Breast epithelium (tissue), 4 donors: ENCODE measurements at regions not wholly inside any gene's neighbourhood (a gene's known extent, or its start where the extent isn't known, plus 50 kb on each side); places are given as distances from the start of the nearest gene placed in this dataset.
A peak's percentile ranks its signal among the peaks of the same experiment; 100 is the strongest.

ENCODE experiments used
- DNase-seq, 2 donors: peaks; one replicate each; pipeline ENCODE4 v3.0.0-alpha.2; 2019; ENCODE audit warnings: low spot score in 2 of 2
- H3K27ac ChIP-seq, 2 donors: fragments of 200-600 bp; sonication (generic) in 1 of 2; one replicate each; pipeline ENCODE4 v1.5.1; 2016 to 2019; ENCODE audit warnings: mild to moderate bottlenecking in 1 of 2
- H3K27me3 ChIP-seq, 2 donors: fragments of 200-600 bp; sonication (generic) in 1 of 2; one replicate each; pipeline versions ENCODE4 v1.5.1 to v1.6.0; 2017 to 2019; ENCODE audit warnings: control low read depth in 1 of 2, mild to moderate bottlenecking in 1 of 2
- H3K36me3 ChIP-seq: fragments of 200-600 bp; one replicate; pipeline ENCODE4 v1.5.1; 2019
- H3K4me1 ChIP-seq, 2 donors: fragments of 200-600 bp; sonication (generic); one replicate each; pipeline ENCODE4 v1.5.1; 2016 to 2019; ENCODE audit warnings: control low read depth in 1 of 2
- H3K4me3 ChIP-seq, 3 donors: fragments of 200-600 bp; sonication (generic); 1 replicate in 2 of 3; 2 replicates in 1 of 3; pipeline ENCODE4 v1.5.1; 2016 to 2019; ENCODE audit warnings: mild to moderate bottlenecking in 3 of 3, moderate library complexity in 2 of 3
- H3K9me3 ChIP-seq, 2 donors: fragments of 200-600 bp; sonication (generic) in 1 of 2; one replicate each; pipeline ENCODE4 v1.5.1; 2016 to 2019; ENCODE audit warnings: control low read depth in 1 of 2
- CTCF ChIP-seq, 3 donors: fragments of 450-650 bp; IDR thresholded peaks; one replicate each; pipeline ENCODE4 v1.5.1; 2016 to 2017; ENCODE audit warnings: antibody characterized with exemption in 3 of 3, mild to moderate bottlenecking in 3 of 3, moderate library complexity in 3 of 3
- POLR2A ChIP-seq: fragments of 450-650 bp; IDR thresholded peaks from one replicate; pipeline ENCODE4 v1.6.1; 2016; ENCODE audit warnings: antibody characterized with exemption, mild to moderate bottlenecking, moderate library complexity
- POLR2AphosphoS5 ChIP-seq, 3 donors: sonication (generic); formaldehyde crosslinking; IDR thresholded peaks; one replicate each; pipeline ENCODE4 v1.6.1; 2017; ENCODE audit warnings: antibody characterized with exemption in 3 of 3
- intact Hi-C: fragments of 100-400 bp; cut with DNase I; formaldehyde crosslinking; loops from one replicate; pipeline ENCODE4 v1.15.1; 2023; ENCODE audit warnings: low total_unique reads

- Histone ChIP-seq H3K4me3 (no peak overlapping the region), H3K36me3 (no peaks in the 10 kb centered on the region), H3K27me3 (no peaks in the 10 kb centered on the region), H3K27ac (no peak overlapping the region), H3K4me1 (no peaks in the 10 kb centered on the region), H3K9me3 (no peaks in the 10 kb centered on the region)
- intact Hi-C loops = no loop called here
- TF ChIP-seq POLR2A (no peak), CTCF (IDR thresholded peaks at IDR 0.05) (no peak), POLR2AphosphoS5 (IDR thresholded peaks at IDR 0.05) (no peak)
- no peak for DNase-seq
Observed at GRCh38 chr2:156088587-156088986, 243.9 kb downstream of the NR4A2 start.

GRCh38 chr2:156087875-156088274 is 244.6 kb downstream of the NR4A2 start:
- H3K9me3 ChIP-seq = no peaks in the 10 kb centered on the region
- H3K4me1 ChIP-seq = no peaks in the 10 kb centered on the region
- H3K36me3 ChIP-seq = no peaks in the 10 kb centered on the region
- no peak overlapping the region for H3K4me3 ChIP-seq
- no peak for TF ChIP-seq POLR2AphosphoS5 (IDR thresholded peaks at IDR 0.05)
- TF ChIP-seq POLR2A = no peak
- no peak for TF ChIP-seq CTCF (IDR thresholded peaks at IDR 0.05)
- H3K27ac ChIP-seq = no peak overlapping the region
- intact Hi-C loops = no loop called here
- H3K27me3 ChIP-seq = no peaks in the 10 kb centered on the region
- no peak for DNase-seq

DNA sequence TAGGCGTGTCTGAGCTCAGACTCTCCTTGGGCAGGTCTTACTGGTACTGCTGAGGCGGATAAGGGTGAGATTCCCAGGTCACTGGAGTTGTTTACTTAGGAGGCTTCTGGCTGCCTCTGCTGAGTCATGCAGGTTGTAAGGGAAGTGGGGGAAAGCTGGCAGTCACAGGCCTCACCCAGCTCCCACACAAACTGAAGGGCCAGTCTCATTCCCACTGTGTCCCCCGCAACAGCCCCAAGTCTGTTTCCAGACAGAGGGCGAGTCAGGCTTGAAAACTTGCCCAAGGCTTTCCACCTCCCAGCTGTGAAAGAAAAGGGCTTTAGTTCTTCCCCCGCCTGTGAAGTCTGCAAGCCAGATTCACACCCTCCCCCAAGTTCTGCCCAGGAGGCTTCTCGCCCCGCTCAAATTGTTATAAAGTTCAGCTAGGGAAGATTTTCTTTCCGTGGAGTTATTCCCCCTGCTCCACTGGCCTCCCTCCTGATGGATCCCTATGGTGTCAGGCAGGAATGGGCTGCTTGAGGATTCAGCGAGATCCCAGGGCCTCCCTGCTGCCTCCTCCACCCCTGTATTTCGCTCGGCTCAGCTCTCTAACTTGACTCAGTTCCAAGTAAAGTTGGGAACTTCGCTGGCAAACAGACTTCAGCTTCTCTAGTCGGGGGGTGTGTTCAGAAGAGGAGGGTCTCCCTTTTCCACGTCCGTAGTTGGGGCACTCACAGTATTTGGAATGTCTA is 248.6 kb downstream of the NR4A2 start:
- peak overlapping the region in 1 of 3 donors; percentile 2 for H3K4me3 ChIP-seq
- no peaks in the 10 kb centered on the region for H3K4me1 ChIP-seq
- no peak for TF ChIP-seq POLR2AphosphoS5 (IDR thresholded peaks at IDR 0.05)
- no peak for TF ChIP-seq POLR2A
- TF ChIP-seq CTCF (IDR thresholded peaks at IDR 0.05) = no peak
- intact Hi-C loops = no loop called here
- no peak for DNase-seq
- H3K36me3 ChIP-seq = no peaks in the 10 kb centered on the region
- peak overlapping the region; percentile 29 to 49 for H3K27ac ChIP-seq
- H3K9me3 ChIP-seq = no peaks in the 10 kb centered on the region
- H3K27me3 ChIP-seq = no peaks in the 10 kb centered on the region

GRCh38 chr2:156079845-156080244 is 252.7 kb downstream of the NR4A2 start:
- no peak for DNase-seq
- intact Hi-C loops = no loop called here
- Histone ChIP-seq H3K36me3 (no peaks in the 10 kb centered on the region), H3K9me3 (no peaks in the 10 kb centered on the region), H3K4me3 (no peak overlapping the region), H3K27me3 (no peaks in the 10 kb centered on the region), H3K4me1 (no peaks in the 10 kb centered on the region), H3K27ac (no peak overlapping the region)
- TF ChIP-seq CTCF (IDR thresholded peaks at IDR 0.05) (no peak), POLR2A (no peak), POLR2AphosphoS5 (IDR thresholded peaks at IDR 0.05) (no peak)

DNA sequence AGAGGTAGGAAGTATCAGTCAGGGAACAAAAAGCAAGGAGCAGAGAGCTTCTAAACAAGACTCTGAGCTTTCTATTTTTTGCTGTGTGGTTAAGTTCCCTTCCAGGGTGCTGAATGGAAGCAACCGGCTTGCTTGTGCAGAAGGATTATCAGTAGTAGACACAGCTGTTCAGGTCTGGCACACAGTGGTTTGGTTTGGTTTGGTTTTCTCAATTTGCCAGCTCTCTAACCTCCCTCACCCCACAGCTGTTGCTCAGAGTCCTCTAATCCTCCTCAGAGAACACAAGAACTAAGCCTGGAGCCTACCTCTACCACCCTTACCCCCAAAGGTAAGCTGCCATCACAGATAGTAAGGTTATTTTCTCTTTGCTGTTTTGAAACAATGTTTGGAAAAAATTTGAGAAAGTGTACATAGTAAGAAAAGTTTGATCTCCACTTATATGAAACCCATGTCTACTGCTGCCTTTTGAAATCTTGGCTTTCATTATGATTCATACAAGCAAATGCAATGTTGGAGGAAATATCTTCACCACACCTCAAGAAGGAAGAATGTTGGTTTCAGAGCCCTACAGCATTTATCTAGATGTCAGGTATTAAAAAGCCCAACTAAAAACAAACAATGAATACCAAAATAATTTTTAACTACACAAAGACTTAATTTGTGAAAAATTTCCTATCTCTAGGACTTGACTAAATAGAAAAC is 255.3 kb downstream of the NR4A2 start:
- TF ChIP-seq CTCF (IDR thresholded peaks at IDR 0.05) (no peak), POLR2A (no peak), POLR2AphosphoS5 (IDR thresholded peaks at IDR 0.05) (no peak)
- intact Hi-C loops = no loop called here
- no peaks in the 10 kb centered on the region for H3K9me3 ChIP-seq
- no peak for DNase-seq
- H3K4me1 ChIP-seq = no peaks in the 10 kb centered on the region
- H3K27me3 ChIP-seq = no peaks in the 10 kb centered on the region
- no peaks in the 10 kb centered on the region for H3K36me3 ChIP-seq
- no peak overlapping the region for H3K4me3 ChIP-seq
- no peak overlapping the region for H3K27ac ChIP-seq
